ENCODE measurements at regions not wholly inside any gene's neighbourhood (a gene's known extent, or its start where the extent isn't known, plus 50 kb on each side); places are given as distances from the start of the nearest gene placed in this dataset.

- Histone ChIP-seq H3K79me2 (ENCODE audit: insufficient read depth, low read length) (no peaks in the 10 kb centered on the region), H4K20me1 (ENCODE audit: insufficient read depth, low read length, poor library complexity, severe bottlenecking) (no peaks in the 10 kb centered on the region), H3F3A (ENCODE audit: low read depth) (no peaks in the 10 kb centered on the region), H3K27me3 (ENCODE audit: insufficient read depth, low read length, poor library complexity, severe bottlenecking) (no peaks in the 10 kb centered on the region), H3K9me3 (ENCODE audit: insufficient read depth, low read depth, low read length) (no peaks in the 10 kb centered on the region), H3K36me3 (ENCODE audit: insufficient read depth, low read length) (no peaks in the 10 kb centered on the region), H3K4me3 (ENCODE audit: low read length, poor library complexity, severe bottlenecking) (no peak overlapping the region), H3K4me2 (ENCODE audit: low read depth, low read length, poor library complexity, severe bottlenecking) (no peak overlapping the region), H3K9ac (ENCODE audit: low read depth, low read length, poor library complexity, severe bottlenecking) (no peak overlapping the region), H3K4me1 (ENCODE audit: insufficient read depth, low read length, poor library complexity, severe bottlenecking) (no peaks in the 10 kb centered on the region), H3K9me2 (replicated peaks; ENCODE audit: low read depth, low read length) (no peaks in the 10 kb centered on the region), H2AFZ (ENCODE audit: low read length) (no peak overlapping the region)
- no peak for TF ChIP-seq CTCF (conservative IDR thresholded peaks at IDR 0.05; ENCODE audit: low read length)
- TF ChIP-seq EZH2phosphoT487 (IDR thresholded peaks at IDR 0.05; ENCODE audit: borderline replicate concordance), result no peak
Measured at GRCh38 chr1:94624203-94624602, 82.6 kb upstream of the F3 start.

- H3K36me3 ChIP-seq (ENCODE audit: insufficient read depth, low read length), result no peaks in the 10 kb centered on the region
- no peak overlapping the region for H3K4me2 ChIP-seq (ENCODE audit: low read depth, low read length, poor library complexity, severe bottlenecking)
- no peak overlapping the region for H3K4me3 ChIP-seq (ENCODE audit: low read length, poor library complexity, severe bottlenecking)
- no peak overlapping the region for H3K9ac ChIP-seq (ENCODE audit: low read depth, low read length, poor library complexity, severe bottlenecking)
- no peaks in the 10 kb centered on the region for H3F3A ChIP-seq (ENCODE audit: low read depth)
- H3K4me1 ChIP-seq (ENCODE audit: insufficient read depth, low read length, poor library complexity, severe bottlenecking), result no peaks in the 10 kb centered on the region
- no peak for TF ChIP-seq CTCF (conservative IDR thresholded peaks at IDR 0.05; ENCODE audit: low read length)
- no peak for TF ChIP-seq EZH2phosphoT487 (IDR thresholded peaks at IDR 0.05; ENCODE audit: borderline replicate concordance)
- no peaks in the 10 kb centered on the region for H4K20me1 ChIP-seq (ENCODE audit: insufficient read depth, low read length, poor library complexity, severe bottlenecking)
- no peaks in the 10 kb centered on the region for H3K9me3 ChIP-seq (ENCODE audit: insufficient read depth, low read depth, low read length)
- H3K27me3 ChIP-seq (ENCODE audit: insufficient read depth, low read length, poor library complexity, severe bottlenecking), result no peaks in the 10 kb centered on the region
- H2AFZ ChIP-seq (ENCODE audit: low read length), result no peak overlapping the region
- no peaks in the 10 kb centered on the region for H3K9me2 ChIP-seq (replicated peaks; ENCODE audit: low read depth, low read length)
- no peaks in the 10 kb centered on the region for H3K79me2 ChIP-seq (ENCODE audit: insufficient read depth, low read length)
Measured at GRCh38 chr1:94623560-94624148, 82.1 kb upstream of the F3 start.

GRCh38 chr1:94622757-94623156 lies 81.2 kb upstream of the F3 start:
- Histone ChIP-seq H3K9me3 (ENCODE audit: insufficient read depth, low read depth, low read length) (no peaks in the 10 kb centered on the region), H3K27me3 (ENCODE audit: insufficient read depth, low read length, poor library complexity, severe bottlenecking) (no peaks in the 10 kb centered on the region), H3K9ac (ENCODE audit: low read depth, low read length, poor library complexity, severe bottlenecking) (no peak overlapping the region), H2AFZ (ENCODE audit: low read length) (no peak overlapping the region), H3K4me3 (ENCODE audit: low read length, poor library complexity, severe bottlenecking) (no peak overlapping the region), H3K9me2 (replicated peaks; ENCODE audit: low read depth, low read length) (no peaks in the 10 kb centered on the region), H4K20me1 (ENCODE audit: insufficient read depth, low read length, poor library complexity, severe bottlenecking) (no peaks in the 10 kb centered on the region), H3K4me2 (ENCODE audit: low read depth, low read length, poor library complexity, severe bottlenecking) (no peak overlapping the region), H3K36me3 (ENCODE audit: insufficient read depth, low read length) (no peaks in the 10 kb centered on the region), H3F3A (ENCODE audit: low read depth) (no peaks in the 10 kb centered on the region), H3K4me1 (ENCODE audit: insufficient read depth, low read length, poor library complexity, severe bottlenecking) (no peaks in the 10 kb centered on the region), H3K79me2 (ENCODE audit: insufficient read depth, low read length) (no peaks in the 10 kb centered on the region)
- no peak for TF ChIP-seq EZH2phosphoT487 (IDR thresholded peaks at IDR 0.05; ENCODE audit: borderline replicate concordance)

GRCh38 chr1:94621802-94622201 lies 80.2 kb upstream of the F3 start:
- H2AFZ ChIP-seq (ENCODE audit: low read length), result no peak overlapping the region
- H4K20me1 ChIP-seq (ENCODE audit: insufficient read depth, low read length, poor library complexity, severe bottlenecking), result no peaks in the 10 kb centered on the region
- H3K9ac ChIP-seq (ENCODE audit: low read depth, low read length, poor library complexity, severe bottlenecking), result no peak overlapping the region
- no peaks in the 10 kb centered on the region for H3K4me1 ChIP-seq (ENCODE audit: insufficient read depth, low read length, poor library complexity, severe bottlenecking)
- no peaks in the 10 kb centered on the region for H3K79me2 ChIP-seq (ENCODE audit: insufficient read depth, low read length)
- no peak overlapping the region for H3K4me2 ChIP-seq (ENCODE audit: low read depth, low read length, poor library complexity, severe bottlenecking)
- H3K4me3 ChIP-seq (ENCODE audit: low read length, poor library complexity, severe bottlenecking), result no peak overlapping the region
- H3K9me2 ChIP-seq (replicated peaks; ENCODE audit: low read depth, low read length), result no peaks in the 10 kb centered on the region
- no peaks in the 10 kb centered on the region for H3F3A ChIP-seq (ENCODE audit: low read depth)
- H3K27me3 ChIP-seq (ENCODE audit: insufficient read depth, low read length, poor library complexity, severe bottlenecking), result no peaks in the 10 kb centered on the region
- no peaks in the 10 kb centered on the region for H3K36me3 ChIP-seq (ENCODE audit: insufficient read depth, low read length)
- TF ChIP-seq CTCF (conservative IDR thresholded peaks at IDR 0.05; ENCODE audit: low read length), result no peak
- no peak for TF ChIP-seq EZH2phosphoT487 (IDR thresholded peaks at IDR 0.05; ENCODE audit: borderline replicate concordance)
- H3K9me3 ChIP-seq (ENCODE audit: insufficient read depth, low read depth, low read length), result no peaks in the 10 kb centered on the region
